Caki2 (cell line): ENCODE measurements at regions not wholly inside any gene's neighbourhood (a gene's known extent, or its start where the extent isn't known, plus 50 kb on each side); places are given as distances from the start of the nearest gene placed in this dataset.
A peak's percentile ranks its signal among the peaks of the same experiment; 100 is the strongest.

Source experiments
- DNase-seq: peaks from one replicate; pipeline ENCODE4 v3.0.0-alpha.2; 2015; ENCODE audit warnings: low read depth
- in situ Hi-C: cut with HindIII; loops from 2 replicates; pipeline ENCODE4 v1.10.0; 2016; ENCODE audit warnings: low sequenced_read_pairs, low pct_unique_long_range_greater_than_20kb, mixed read lengths

GRCh38 chr21:19340954-19341353, 937.4 kb upstream of the TMPRSS15 start:
- no peak for DNase-seq
- in situ Hi-C loops = no loop called here

- DNase-seq = no peak
- in situ Hi-C loops = no loop called here
Observed at GRCh38 chr21:19343711-19344110, 940.1 kb upstream of the TMPRSS15 start.

- in situ Hi-C loops = no loop called here
- no peak for DNase-seq
Observed at GRCh38 chr21:19350286-19350685, 946.7 kb upstream of the TMPRSS15 start.

GRCh38 chr21:19353256-19353655, 949.7 kb upstream of the TMPRSS15 start:
- DNase-seq = no peak
- in situ Hi-C loops = no loop called here

GRCh38 chr21:19368944-19369343, 965.4 kb upstream of the TMPRSS15 start:
- DNase-seq = no peak

GRCh38 chr21:19392390-19392789, 988.8 kb upstream of the TMPRSS15 start:
- no peak for DNase-seq
- in situ Hi-C loops = no loop called here

More at GRCh38 chr21:19368944-19369343, 965.4 kb upstream of the TMPRSS15 start:
- in situ Hi-C loops = no loop called here

- DNase-seq = no peak
- in situ Hi-C loops = no loop called here
Observed at GRCh38 chr21:19400223-19400770, 996.7 kb upstream of the TMPRSS15 start.

- DNase-seq = no peak
- in situ Hi-C loops = no loop called here
Observed at GRCh38 chr21:19402870-19403269, 999.3 kb upstream of the TMPRSS15 start.

- no peak for DNase-seq
- in situ Hi-C loops = no loop called here
Observed at GRCh38 chr21:19405326-19405725, 1001.7 kb upstream of the TMPRSS15 start.

- in situ Hi-C loops = no loop called here
- DNase-seq = no peak
Observed at GRCh38 chr21:19420565-19420964, 1017.0 kb upstream of the TMPRSS15 start.

- no peak for DNase-seq
- in situ Hi-C loops = no loop called here
Observed at GRCh38 chr21:19433623-19434022, 1030.0 kb upstream of the TMPRSS15 start.

GRCh38 chr21:19440792-19441655, 1037.4 kb upstream of the TMPRSS15 start:
- no peak for DNase-seq
- in situ Hi-C loops = no loop called here

- DNase-seq = peak; percentile 35
- in situ Hi-C loops = no loop called here
Observed at GRCh38 chr21:19458295-19458694, 1054.7 kb upstream of the TMPRSS15 start.

GRCh38 chr21:19461481-19462205, 1058.1 kb upstream of the TMPRSS15 start:
- in situ Hi-C loops = no loop called here

GRCh38 chr21:19463966-19464365, 1060.4 kb upstream of the TMPRSS15 start:
- peak; percentile 11 for DNase-seq
- in situ Hi-C loops = no loop called here

More at GRCh38 chr21:19461481-19462205, 1058.1 kb upstream of the TMPRSS15 start:
- DNase-seq = peak; percentile 89

- in situ Hi-C loops = no loop called here
- no peak for DNase-seq
Observed at GRCh38 chr21:19468991-19469715, 1065.6 kb upstream of the TMPRSS15 start.

- in situ Hi-C loops = no loop called here
- no peak for DNase-seq
Observed at GRCh38 chr21:19475525-19475924, 1071.9 kb upstream of the TMPRSS15 start.

- in situ Hi-C loops = no loop called here
- DNase-seq = no peak
Observed at GRCh38 chr21:19489930-19490329, 1086.3 kb upstream of the TMPRSS15 start.

GRCh38 chr21:19490481-19490880, 1086.9 kb upstream of the TMPRSS15 start:
- in situ Hi-C loops = no loop called here
- DNase-seq = no peak
